WTC11 (cell line): ENCODE measurements at regions not wholly inside any gene's neighbourhood (a gene's known extent, or its start where the extent isn't known, plus 50 kb on each side); places are given as distances from the start of the nearest gene placed in this dataset.

Source experiments
- ATAC-seq: fragments of 200-7000 bp; cut with Tn5 transposase; 2 replicates; pipeline ENCODE4 v1.10.0; 2021; ENCODE audit warnings: mild to moderate bottlenecking, moderate library complexity
- CTCF ChIA-PET: fragments of 300-600 bp; sonication (Branson Sonifier 250); formaldehyde crosslinking; loops from one replicate; lab custom pipeline; 2021; ENCODE audit warnings: antibody characterized with exemption; lab: Charles Lee
- POLR2A ChIA-PET: fragments of 350-600 bp; sonication (Branson Sonifier 250); formaldehyde crosslinking; loops from one replicate; lab custom pipeline; 2021; ENCODE audit warnings: antibody characterized with exemption; lab: Charles Lee
- DNase-seq: peaks from one replicate; pipeline ENCODE4 v3.0.0; 2021; ENCODE audit warnings: low spot score
- H3K27ac Mint-ChIP-seq: 2 replicates; pipeline ENCODE4 v1.8.0; 2021; ENCODE audit warnings: mixed read lengths
- H3K27me3 Mint-ChIP-seq: 2 replicates; pipeline ENCODE4 v1.8.0; 2021; ENCODE audit warnings: low read depth, mild to moderate bottlenecking, moderate library complexity, mixed read lengths
- H3K36me3 Mint-ChIP-seq: 2 replicates; pipeline ENCODE4 v1.8.0; 2021; ENCODE audit warnings: mixed read lengths
- H3K4me1 Mint-ChIP-seq: 2 replicates; pipeline ENCODE4 v1.8.0; 2022; ENCODE audit warnings: mixed read lengths
- H3K4me3 Mint-ChIP-seq: 2 replicates; pipeline ENCODE4 v1.8.0; 2021; ENCODE audit warnings: mild to moderate bottlenecking, moderate library complexity, mixed read lengths
- H3K9me3 Mint-ChIP-seq: 2 replicates; pipeline ENCODE4 v1.8.0; 2021; ENCODE audit warnings: mixed read lengths
- CREB1 ChIP-seq: sonication (generic); formaldehyde crosslinking; IDR thresholded peaks from 2 replicates; pipeline ENCODE4 v1.8.0; 2023; ENCODE audit warnings: mild to moderate bottlenecking, missing genetic modification reagents
- FOXK1 ChIP-seq: sonication (generic); formaldehyde crosslinking; IDR thresholded peaks from 2 replicates; pipeline ENCODE4 v1.8.0; 2022; ENCODE audit warnings: mild to moderate bottlenecking, moderate library complexity, missing genetic modification reagents
- GABPB1 ChIP-seq: sonication (generic); formaldehyde crosslinking; IDR thresholded peaks from 2 replicates; pipeline ENCODE4 v1.8.1; 2023; ENCODE audit warnings: mild to moderate bottlenecking, missing genetic modification reagents
- HMGA2 ChIP-seq: fragments of 250-450 bp; sonication (Bioruptor Pico); IDR thresholded peaks from 2 replicates; pipeline ENCODE4 v1.4.0; 2021; ENCODE audit warnings: mild to moderate bottlenecking, moderate library complexity
- IRF2 ChIP-seq: sonication (generic); formaldehyde crosslinking; IDR thresholded peaks from 2 replicates; pipeline ENCODE4 v1.8.0; 2022; ENCODE audit warnings: low read depth, missing genetic modification reagents, borderline replicate concordance
- MXD4 ChIP-seq: fragments of 250-450 bp; sonication (Bioruptor Pico); IDR thresholded peaks from 2 replicates; pipeline ENCODE4 v1.8.0; 2021; ENCODE audit warnings: mild to moderate bottlenecking, moderate library complexity, borderline replicate concordance
- SP1 ChIP-seq: sonication (generic); formaldehyde crosslinking; conservative IDR thresholded peaks from 2 replicates; pipeline ENCODE4 v1.8.1; 2022; ENCODE audit warnings: missing genetic modification reagents
- TCF7 ChIP-seq: sonication (generic); formaldehyde crosslinking; IDR thresholded peaks from 2 replicates; pipeline ENCODE4 v1.8.0; 2022; ENCODE audit warnings: mild to moderate bottlenecking, low read depth, missing genetic modification reagents, moderate library complexity
- ZNF138 ChIP-seq: sonication (generic); formaldehyde crosslinking; conservative IDR thresholded peaks from 2 replicates; pipeline ENCODE4 v1.8.1; 2022; ENCODE audit warnings: mild to moderate bottlenecking, moderate library complexity, missing genetic modification reagents
- ZNF317 ChIP-seq: sonication (generic); formaldehyde crosslinking; IDR thresholded peaks from 2 replicates; pipeline ENCODE4 v1.8.1; 2023; ENCODE audit warnings: low read depth, mild to moderate bottlenecking, moderate library complexity, missing genetic modification reagents, borderline replicate concordance
- TF ChIP-seq, protein P1 (sequence below): fragments of 250-450 bp; sonication (Bioruptor Pico); IDR thresholded peaks from 2 replicates; pipeline ENCODE4 v1.9.0; 2021; ENCODE audit warnings: mild to moderate bottlenecking, borderline replicate concordance
- TF ChIP-seq, protein P2 (sequence below): sonication (generic); formaldehyde crosslinking; IDR thresholded peaks from 2 replicates; pipeline ENCODE4 v1.8.1; 2023; ENCODE audit warnings: mild to moderate bottlenecking, missing genetic modification reagents, moderate library complexity
- TF ChIP-seq, protein P3 (sequence below): fragments of 250-450 bp; sonication (Bioruptor Pico); conservative IDR thresholded peaks from 2 replicates; pipeline ENCODE4 v1.9.0; 2021; ENCODE audit warnings: mild to moderate bottlenecking
- TF ChIP-seq, protein P4 (sequence below): sonication (generic); formaldehyde crosslinking; IDR thresholded peaks from 2 replicates; pipeline ENCODE4 v1.8.0; 2022; ENCODE audit warnings: mild to moderate bottlenecking, missing genetic modification reagents
- TF ChIP-seq, protein P5 (sequence below): sonication (generic); formaldehyde crosslinking; IDR thresholded peaks from 2 replicates; pipeline ENCODE4 v1.8.0; 2022; ENCODE audit warnings: mild to moderate bottlenecking, missing genetic modification reagents
- TF ChIP-seq, protein P6 (sequence below): fragments of 250-450 bp; sonication (Bioruptor Pico); IDR thresholded peaks from 2 replicates; pipeline ENCODE4 v1.9.0; 2021; ENCODE audit warnings: mild to moderate bottlenecking
- TF ChIP-seq, protein P7 (sequence below): sonication (generic); formaldehyde crosslinking; conservative IDR thresholded peaks from 2 replicates; pipeline ENCODE4 v1.8.1; 2022; ENCODE audit warnings: mild to moderate bottlenecking, missing genetic modification reagents
- TF ChIP-seq, protein P8 (sequence below): sonication (generic); formaldehyde crosslinking; IDR thresholded peaks from 2 replicates; pipeline ENCODE4 v1.8.1; 2023; ENCODE audit warnings: mild to moderate bottlenecking, moderate library complexity, missing genetic modification reagents

DNA sequence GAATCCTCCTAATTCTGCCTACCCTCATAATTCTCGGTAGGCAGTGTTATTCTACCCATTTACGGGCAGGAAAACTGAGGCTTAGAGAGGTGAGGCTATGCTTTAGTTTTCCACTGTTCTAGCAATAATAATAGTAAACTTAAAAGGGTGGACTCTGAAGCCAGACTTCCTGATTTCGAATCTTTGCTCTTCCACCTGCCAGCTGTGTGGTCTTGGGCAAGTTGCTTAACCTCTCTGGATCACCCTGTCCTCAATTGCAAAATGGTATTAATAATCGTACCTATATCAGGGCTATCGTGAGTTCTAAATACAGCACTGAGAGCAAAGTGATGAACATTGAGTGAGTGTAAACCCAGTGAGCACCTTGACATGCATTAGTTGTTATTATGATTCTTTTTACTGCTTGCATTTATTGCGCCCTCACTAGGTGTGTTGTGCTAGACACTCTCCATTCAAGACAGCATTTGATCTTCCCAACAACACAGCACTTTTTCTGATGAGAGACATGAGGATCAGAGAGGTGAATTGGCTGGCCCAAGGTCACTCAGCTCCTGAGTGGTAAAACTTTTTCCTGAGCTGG lies 102.3 kb upstream of the CSF3R start:
- no peak for ATAC-seq
- POLR2A ChIA-PET = no interaction called here

DNA sequence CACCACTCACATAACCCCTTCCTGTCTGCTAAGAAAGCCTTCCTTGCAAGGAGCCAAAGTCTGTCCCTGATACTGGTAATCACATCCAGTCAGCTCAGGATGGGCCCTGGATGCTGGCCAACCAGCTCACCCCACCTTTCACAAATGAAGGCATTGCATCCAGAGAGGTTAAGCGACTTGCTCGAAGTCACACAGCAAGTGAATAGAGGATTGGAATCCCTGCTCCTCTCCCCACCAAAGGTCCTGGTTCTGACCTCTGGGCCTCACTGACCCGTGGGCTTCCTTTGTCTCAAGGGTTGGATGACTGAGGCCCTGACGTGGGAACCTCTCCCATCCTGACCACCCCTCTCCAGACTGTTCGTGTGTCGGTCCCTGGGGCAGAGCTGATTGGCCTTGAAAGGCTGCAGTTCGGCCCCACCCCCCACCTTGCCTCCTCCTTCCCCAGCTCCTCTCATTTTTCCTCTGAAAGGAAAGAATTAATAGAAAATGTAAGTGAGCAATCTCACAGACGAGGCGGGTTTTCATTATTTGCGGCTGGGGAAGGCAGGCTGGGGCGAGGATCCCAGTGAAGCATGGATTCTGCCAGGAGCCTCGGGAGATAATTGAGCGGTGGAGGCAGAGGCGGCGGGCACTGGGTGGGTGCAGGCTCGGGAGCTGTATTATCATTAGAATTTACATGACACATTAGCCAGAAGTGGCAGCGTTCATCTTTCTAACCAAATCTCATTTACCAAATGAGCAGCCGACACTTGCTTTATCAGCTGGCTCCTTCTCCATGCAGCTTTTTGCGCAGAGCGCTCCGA lies 101.5 kb upstream of the CSF3R start:
- CTCF ChIA-PET = interaction anchor here (0.9 to 3.2 kb wide), 4 partner anchors 9 to 850 kb away, joined by 3 to 37 read pairs (median 4); no protein-coding TSS in a partner anchor
- no peaks in the 10 kb centered on the region for H3K36me3 Mint-ChIP-seq
- no peaks in the 10 kb centered on the region for H3K9me3 Mint-ChIP-seq
- no peak overlapping the region for H3K27ac Mint-ChIP-seq
- ATAC-seq = no peak
- peaks cover 70% of the 10 kb centered on the region for H3K4me1 Mint-ChIP-seq
- no peaks in the 10 kb centered on the region; the same call in 1 of the 2 replicates for H3K27me3 Mint-ChIP-seq
- no peak for DNase-seq
- POLR2A ChIA-PET = no interaction called here
- no peak overlapping the region for H3K4me3 Mint-ChIP-seq
- TF ChIP-seq, protein P1, sequence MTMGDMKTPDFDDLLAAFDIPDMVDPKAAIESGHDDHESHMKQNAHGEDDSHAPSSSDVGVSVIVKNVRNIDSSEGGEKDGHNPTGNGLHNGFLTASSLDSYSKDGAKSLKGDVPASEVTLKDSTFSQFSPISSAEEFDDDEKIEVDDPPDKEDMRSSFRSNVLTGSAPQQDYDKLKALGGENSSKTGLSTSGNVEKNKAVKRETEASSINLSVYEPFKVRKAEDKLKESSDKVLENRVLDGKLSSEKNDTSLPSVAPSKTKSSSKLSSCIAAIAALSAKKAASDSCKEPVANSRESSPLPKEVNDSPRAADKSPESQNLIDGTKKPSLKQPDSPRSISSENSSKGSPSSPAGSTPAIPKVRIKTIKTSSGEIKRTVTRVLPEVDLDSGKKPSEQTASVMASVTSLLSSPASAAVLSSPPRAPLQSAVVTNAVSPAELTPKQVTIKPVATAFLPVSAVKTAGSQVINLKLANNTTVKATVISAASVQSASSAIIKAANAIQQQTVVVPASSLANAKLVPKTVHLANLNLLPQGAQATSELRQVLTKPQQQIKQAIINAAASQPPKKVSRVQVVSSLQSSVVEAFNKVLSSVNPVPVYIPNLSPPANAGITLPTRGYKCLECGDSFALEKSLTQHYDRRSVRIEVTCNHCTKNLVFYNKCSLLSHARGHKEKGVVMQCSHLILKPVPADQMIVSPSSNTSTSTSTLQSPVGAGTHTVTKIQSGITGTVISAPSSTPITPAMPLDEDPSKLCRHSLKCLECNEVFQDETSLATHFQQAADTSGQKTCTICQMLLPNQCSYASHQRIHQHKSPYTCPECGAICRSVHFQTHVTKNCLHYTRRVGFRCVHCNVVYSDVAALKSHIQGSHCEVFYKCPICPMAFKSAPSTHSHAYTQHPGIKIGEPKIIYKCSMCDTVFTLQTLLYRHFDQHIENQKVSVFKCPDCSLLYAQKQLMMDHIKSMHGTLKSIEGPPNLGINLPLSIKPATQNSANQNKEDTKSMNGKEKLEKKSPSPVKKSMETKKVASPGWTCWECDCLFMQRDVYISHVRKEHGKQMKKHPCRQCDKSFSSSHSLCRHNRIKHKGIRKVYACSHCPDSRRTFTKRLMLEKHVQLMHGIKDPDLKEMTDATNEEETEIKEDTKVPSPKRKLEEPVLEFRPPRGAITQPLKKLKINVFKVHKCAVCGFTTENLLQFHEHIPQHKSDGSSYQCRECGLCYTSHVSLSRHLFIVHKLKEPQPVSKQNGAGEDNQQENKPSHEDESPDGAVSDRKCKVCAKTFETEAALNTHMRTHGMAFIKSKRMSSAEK = no peak
- TF ChIP-seq, protein P2, sequence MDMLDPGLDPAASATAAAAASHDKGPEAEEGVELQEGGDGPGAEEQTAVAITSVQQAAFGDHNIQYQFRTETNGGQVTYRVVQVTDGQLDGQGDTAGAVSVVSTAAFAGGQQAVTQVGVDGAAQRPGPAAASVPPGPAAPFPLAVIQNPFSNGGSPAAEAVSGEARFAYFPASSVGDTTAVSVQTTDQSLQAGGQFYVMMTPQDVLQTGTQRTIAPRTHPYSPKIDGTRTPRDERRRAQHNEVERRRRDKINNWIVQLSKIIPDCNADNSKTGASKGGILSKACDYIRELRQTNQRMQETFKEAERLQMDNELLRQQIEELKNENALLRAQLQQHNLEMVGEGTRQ (CRISPR knock-in tag) = no peak
- TF ChIP-seq IRF2 (CRISPR knock-in tag) (no peak), ZNF317 (CRISPR knock-in tag) (no peak), ZNF138 (CRISPR knock-in tag) (no peak), MXD4 (CRISPR knock-in tag) (no peak)
- TF ChIP-seq, protein P3, sequence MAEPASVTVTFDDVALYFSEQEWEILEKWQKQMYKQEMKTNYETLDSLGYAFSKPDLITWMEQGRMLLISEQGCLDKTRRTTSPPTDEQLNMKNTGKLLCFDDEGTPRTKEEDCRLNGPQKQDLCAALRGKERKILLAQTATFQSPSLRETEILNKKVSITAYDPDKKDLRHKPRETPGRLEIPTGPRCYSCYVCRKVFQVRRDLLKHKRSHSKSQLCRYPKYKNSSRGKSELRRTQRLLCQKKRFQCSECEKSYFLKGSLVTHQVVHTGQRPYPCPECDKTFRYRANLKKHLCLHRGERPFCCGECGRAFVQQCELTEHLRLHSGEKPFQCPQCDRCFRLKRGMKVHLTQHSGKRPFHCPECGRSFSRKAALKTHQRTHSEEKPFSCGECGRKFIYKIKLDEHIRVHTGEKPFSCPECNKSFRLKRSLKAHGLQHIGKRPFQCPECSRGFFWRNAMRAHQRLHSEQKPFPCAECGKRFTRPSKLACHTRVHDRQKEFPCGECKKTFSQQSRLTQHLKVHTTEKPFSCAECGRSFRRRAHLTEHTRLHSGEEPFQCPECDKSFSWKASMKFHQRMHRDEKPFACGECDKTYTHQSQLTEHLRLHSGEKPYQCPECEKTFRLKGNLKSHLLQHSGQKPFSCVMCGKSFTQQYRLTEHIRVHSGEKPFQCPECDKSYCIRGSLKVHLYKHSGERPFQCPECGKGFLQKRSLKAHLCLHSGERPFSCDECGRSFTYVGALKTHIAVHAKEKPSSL (CRISPR knock-in tag) = no peak
- TF ChIP-seq, protein P4, sequence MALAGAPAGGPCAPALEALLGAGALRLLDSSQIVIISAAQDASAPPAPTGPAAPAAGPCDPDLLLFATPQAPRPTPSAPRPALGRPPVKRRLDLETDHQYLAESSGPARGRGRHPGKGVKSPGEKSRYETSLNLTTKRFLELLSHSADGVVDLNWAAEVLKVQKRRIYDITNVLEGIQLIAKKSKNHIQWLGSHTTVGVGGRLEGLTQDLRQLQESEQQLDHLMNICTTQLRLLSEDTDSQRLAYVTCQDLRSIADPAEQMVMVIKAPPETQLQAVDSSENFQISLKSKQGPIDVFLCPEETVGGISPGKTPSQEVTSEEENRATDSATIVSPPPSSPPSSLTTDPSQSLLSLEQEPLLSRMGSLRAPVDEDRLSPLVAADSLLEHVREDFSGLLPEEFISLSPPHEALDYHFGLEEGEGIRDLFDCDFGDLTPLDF (CRISPR knock-in tag) = no peak
- TF ChIP-seq, protein P5, sequence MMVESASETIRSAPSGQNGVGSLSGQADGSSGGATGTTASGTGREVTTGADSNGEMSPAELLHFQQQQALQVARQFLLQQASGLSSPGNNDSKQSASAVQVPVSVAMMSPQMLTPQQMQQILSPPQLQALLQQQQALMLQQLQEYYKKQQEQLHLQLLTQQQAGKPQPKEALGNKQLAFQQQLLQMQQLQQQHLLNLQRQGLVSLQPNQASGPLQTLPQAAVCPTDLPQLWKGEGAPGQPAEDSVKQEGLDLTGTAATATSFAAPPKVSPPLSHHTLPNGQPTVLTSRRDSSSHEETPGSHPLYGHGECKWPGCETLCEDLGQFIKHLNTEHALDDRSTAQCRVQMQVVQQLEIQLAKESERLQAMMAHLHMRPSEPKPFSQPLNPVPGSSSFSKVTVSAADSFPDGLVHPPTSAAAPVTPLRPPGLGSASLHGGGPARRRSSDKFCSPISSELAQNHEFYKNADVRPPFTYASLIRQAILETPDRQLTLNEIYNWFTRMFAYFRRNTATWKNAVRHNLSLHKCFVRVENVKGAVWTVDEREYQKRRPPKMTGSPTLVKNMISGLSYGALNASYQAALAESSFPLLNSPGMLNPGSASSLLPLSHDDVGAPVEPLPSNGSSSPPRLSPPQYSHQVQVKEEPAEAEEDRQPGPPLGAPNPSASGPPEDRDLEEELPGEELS (CRISPR knock-in tag) = no peak
- TF ChIP-seq, protein P6, sequence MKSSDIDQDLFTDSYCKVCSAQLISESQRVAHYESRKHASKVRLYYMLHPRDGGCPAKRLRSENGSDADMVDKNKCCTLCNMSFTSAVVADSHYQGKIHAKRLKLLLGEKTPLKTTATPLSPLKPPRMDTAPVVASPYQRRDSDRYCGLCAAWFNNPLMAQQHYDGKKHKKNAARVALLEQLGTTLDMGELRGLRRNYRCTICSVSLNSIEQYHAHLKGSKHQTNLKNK (CRISPR knock-in tag) = no peak

More for the DNA sequence above, 102.3 kb upstream of the CSF3R start:
- H3K27ac Mint-ChIP-seq = no peak overlapping the region
- CTCF ChIA-PET = interaction anchor here (1.3 to 3.2 kb wide), 5 partner anchors 9 to 69 kb away, joined by 3 to 37 read pairs (median 7); no protein-coding TSS in a partner anchor
- H3K4me1 Mint-ChIP-seq = peaks cover 73% of the 10 kb centered on the region
- H3K9me3 Mint-ChIP-seq = no peaks in the 10 kb centered on the region
- no peak overlapping the region for H3K4me3 Mint-ChIP-seq
- DNase-seq = no peak
- no peaks in the 10 kb centered on the region for H3K36me3 Mint-ChIP-seq
- no peaks in the 10 kb centered on the region; the same call in 1 of the 2 replicates for H3K27me3 Mint-ChIP-seq
- TF ChIP-seq FOXK1 (CRISPR knock-in tag) = no peak
- no peak for TF ChIP-seq TCF7 (CRISPR knock-in tag)
- no peak for TF ChIP-seq GABPB1 (CRISPR knock-in tag)
- no peak for TF ChIP-seq IRF2 (CRISPR knock-in tag)
- no peak for TF ChIP-seq CREB1 (CRISPR knock-in tag)
- TF ChIP-seq SP1 (CRISPR knock-in tag) = no peak
- TF ChIP-seq, protein P7, sequence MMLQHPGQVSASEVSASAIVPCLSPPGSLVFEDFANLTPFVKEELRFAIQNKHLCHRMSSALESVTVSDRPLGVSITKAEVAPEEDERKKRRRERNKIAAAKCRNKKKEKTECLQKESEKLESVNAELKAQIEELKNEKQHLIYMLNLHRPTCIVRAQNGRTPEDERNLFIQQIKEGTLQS (CRISPR knock-in tag) = no peak
- TF ChIP-seq HMGA2 (CRISPR knock-in tag) = no peak
- TF ChIP-seq, protein P8, sequence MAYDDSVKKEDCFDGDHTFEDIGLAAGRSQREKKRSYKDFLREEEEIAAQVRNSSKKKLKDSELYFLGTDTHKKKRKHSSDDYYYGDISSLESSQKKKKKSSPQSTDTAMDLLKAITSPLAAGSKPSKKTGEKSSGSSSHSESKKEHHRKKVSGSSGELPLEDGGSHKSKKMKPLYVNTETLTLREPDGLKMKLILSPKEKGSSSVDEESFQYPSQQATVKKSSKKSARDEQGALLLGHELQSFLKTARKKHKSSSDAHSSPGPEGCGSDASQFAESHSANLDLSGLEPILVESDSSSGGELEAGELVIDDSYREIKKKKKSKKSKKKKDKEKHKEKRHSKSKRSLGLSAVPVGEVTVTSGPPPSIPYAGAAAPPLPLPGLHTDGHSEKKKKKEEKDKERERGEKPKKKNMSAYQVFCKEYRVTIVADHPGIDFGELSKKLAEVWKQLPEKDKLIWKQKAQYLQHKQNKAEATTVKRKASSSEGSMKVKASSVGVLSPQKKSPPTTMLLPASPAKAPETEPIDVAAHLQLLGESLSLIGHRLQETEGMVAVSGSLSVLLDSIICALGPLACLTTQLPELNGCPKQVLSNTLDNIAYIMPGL (CRISPR knock-in tag) = no peak
- no peak for TF ChIP-seq MXD4 (CRISPR knock-in tag)
